Calu3 (cell line): ENCODE measurements at regions not wholly inside any gene's neighbourhood (a gene's known extent, or its start where the extent isn't known, plus 50 kb on each side); places are given as distances from the start of the nearest gene placed in this dataset.

ENCODE experiments used
- BruUV-seq: library from RNA; stranded (reverse); fragments of 400-500 nt; replicated peaks from 2 replicates; lab custom pipeline; 2021; lab: Mats Ljungman, UMichigan
- CTCF ChIA-PET: fragments of 300-600 bp; sonication (Branson Sonifier 250); formaldehyde crosslinking; loops from one replicate; lab custom pipeline; 2022; ENCODE audit warnings: antibody characterized with exemption; lab: Charles Lee
- DNase-seq: peaks from one replicate; pipeline ENCODE4 v3.0.0; 2022
- H3K27ac Mint-ChIP-seq: one replicate; pipeline ENCODE4 v1.8.0; 2022; ENCODE audit warnings: mixed read lengths; ENCODE audit not compliant: unreplicated experiment
- H3K27me3 Mint-ChIP-seq: one replicate; pipeline ENCODE4 v1.8.0; 2022; ENCODE audit warnings: mixed read lengths; ENCODE audit not compliant: unreplicated experiment
- H3K36me3 Mint-ChIP-seq: one replicate; pipeline ENCODE4 v1.8.0; 2022; ENCODE audit warnings: mild to moderate bottlenecking, moderate library complexity, mixed read lengths; ENCODE audit not compliant: insufficient read depth, unreplicated experiment
- H3K4me1 Mint-ChIP-seq: one replicate; pipeline ENCODE4 v1.8.0; 2022; ENCODE audit warnings: mild to moderate bottlenecking, low read depth, mixed read lengths; ENCODE audit not compliant: unreplicated experiment
- H3K4me3 Mint-ChIP-seq: one replicate; pipeline ENCODE4 v1.8.0; 2022; ENCODE audit warnings: mild to moderate bottlenecking, low read depth, moderate library complexity, mixed read lengths; ENCODE audit not compliant: unreplicated experiment
- H3K9me3 Mint-ChIP-seq: one replicate; pipeline ENCODE4 v1.8.0; 2022; ENCODE audit warnings: low read depth, mixed read lengths; ENCODE audit not compliant: unreplicated experiment
- CTCF ChIP-seq: fragments of 200-600 bp; IDR thresholded peaks from one replicate; pipeline ENCODE4 v1.8.0; 2022; ENCODE audit warnings: antibody characterized with exemption; ENCODE audit not compliant: unreplicated experiment
- intact Hi-C: fragments of 100-400 bp; cut with micrococcal nuclease; formaldehyde crosslinking; loops from one replicate; pipeline ENCODE4 v1.10.0; 2022; ENCODE audit not compliant: unreplicated experiment

- no peak for TF ChIP-seq CTCF
- no peak for DNase-seq
- Mint-ChIP-seq H3K4me1 (no peaks in the 10 kb centered on the region), H3K27me3 (peaks cover 5% of the 10 kb centered on the region), H3K9me3 (no peaks in the 10 kb centered on the region), H3K27ac (no peak overlapping the region), H3K4me3 (no peak overlapping the region), H3K36me3 (no peaks in the 10 kb centered on the region)
- intact Hi-C loops = no loop called here
- CTCF ChIA-PET = no interaction called here
- no TSS peak for BruUV-seq
These were observed 132.2 kb upstream of the UST start for GRCh38 chr6:148614602-148615001.

- CTCF ChIA-PET = no interaction called here
- H3K36me3 Mint-ChIP-seq = no peaks in the 10 kb centered on the region
- no peaks in the 10 kb centered on the region for H3K4me1 Mint-ChIP-seq
These were observed 130.0 kb upstream of the UST start for GRCh38 chr6:148616841-148617240.

GRCh38 chr6:148617530-148617929 lies 129.3 kb upstream of the UST start:
- no peak overlapping the region for H3K27ac Mint-ChIP-seq
- CTCF ChIA-PET = no interaction called here
- H3K27me3 Mint-ChIP-seq = peaks cover 13% of the 10 kb centered on the region
- H3K4me3 Mint-ChIP-seq = no peak overlapping the region
- H3K36me3 Mint-ChIP-seq = no peaks in the 10 kb centered on the region
- H3K9me3 Mint-ChIP-seq = no peaks in the 10 kb centered on the region
- H3K4me1 Mint-ChIP-seq = no peaks in the 10 kb centered on the region
- intact Hi-C loops = no loop called here
- no peak for TF ChIP-seq CTCF
- BruUV-seq = no TSS peak
- no peak for DNase-seq

More at GRCh38 chr6:148616841-148617240, 130.0 kb upstream of the UST start:
- Mint-ChIP-seq H3K4me3 (no peak overlapping the region), H3K27me3 (peaks cover 13% of the 10 kb centered on the region), H3K9me3 (no peaks in the 10 kb centered on the region), H3K27ac (no peak overlapping the region)
- TF ChIP-seq CTCF = no peak
- no TSS peak for BruUV-seq
- DNase-seq = no peak
- intact Hi-C loops = no loop called here

GRCh38 chr6:148619891-148620290 lies 126.9 kb upstream of the UST start:
- no TSS peak for BruUV-seq
- DNase-seq = no peak
- H3K9me3 Mint-ChIP-seq = no peaks in the 10 kb centered on the region
- TF ChIP-seq CTCF = no peak
- no peak overlapping the region for H3K27ac Mint-ChIP-seq
- no peaks in the 10 kb centered on the region for H3K36me3 Mint-ChIP-seq
- peaks cover 13% of the 10 kb centered on the region for H3K27me3 Mint-ChIP-seq
- H3K4me3 Mint-ChIP-seq = no peak overlapping the region
- intact Hi-C loops = no loop called here
- H3K4me1 Mint-ChIP-seq = no peaks in the 10 kb centered on the region
- CTCF ChIA-PET = no interaction called here
